Activated naive CD8-positive, alpha-beta T cell treated with anti-CD3 and anti-CD28 coated beads, Interleukin-2, amount 10 ng/mL, durations not matched to agents 7 days and 5 days (primary cell): ENCODE measurements at regions not wholly inside any gene's neighbourhood (a gene's known extent, or its start where the extent isn't known, plus 50 kb on each side); places are given as distances from the start of the nearest gene placed in this dataset.

ENCODE experiments used
- ATAC-seq: fragments of 150-1000 bp; cut with Tn5 transposase; one replicate; pipeline ENCODE4 v1.10.0; 2021; ENCODE audit warnings: low read depth, moderate library complexity
- POLR2A ChIA-PET: fragments of 350-600 bp; sonication (Branson Sonifier 250); formaldehyde crosslinking; loops from one replicate; lab custom pipeline; 2021; ENCODE audit warnings: antibody characterized with exemption; lab: Charles Lee
- DNase-seq: peaks from one replicate; pipeline ENCODE4 v3.0.0; 2021
- H3K27ac Mint-ChIP-seq: one replicate; pipeline ENCODE4 v1.8.0; 2022; ENCODE audit warnings: mild to moderate bottlenecking, mixed read lengths
- H3K27me3 Mint-ChIP-seq: one replicate; pipeline ENCODE4 v1.8.0; 2022; ENCODE audit warnings: mild to moderate bottlenecking, moderate library complexity, mixed read lengths
- H3K36me3 Mint-ChIP-seq: one replicate; pipeline ENCODE4 v1.8.0; 2021; ENCODE audit warnings: mild to moderate bottlenecking, mixed read lengths
- H3K4me1 Mint-ChIP-seq: one replicate; pipeline ENCODE4 v1.8.0; 2021; ENCODE audit warnings: mixed read lengths
- H3K4me3 Mint-ChIP-seq: one replicate; pipeline ENCODE4 v1.8.0; 2022; ENCODE audit warnings: mild to moderate bottlenecking, moderate library complexity, mixed read lengths
- H3K9me3 Mint-ChIP-seq: one replicate; pipeline ENCODE4 v1.8.0; 2021; ENCODE audit warnings: mixed read lengths

DNA sequence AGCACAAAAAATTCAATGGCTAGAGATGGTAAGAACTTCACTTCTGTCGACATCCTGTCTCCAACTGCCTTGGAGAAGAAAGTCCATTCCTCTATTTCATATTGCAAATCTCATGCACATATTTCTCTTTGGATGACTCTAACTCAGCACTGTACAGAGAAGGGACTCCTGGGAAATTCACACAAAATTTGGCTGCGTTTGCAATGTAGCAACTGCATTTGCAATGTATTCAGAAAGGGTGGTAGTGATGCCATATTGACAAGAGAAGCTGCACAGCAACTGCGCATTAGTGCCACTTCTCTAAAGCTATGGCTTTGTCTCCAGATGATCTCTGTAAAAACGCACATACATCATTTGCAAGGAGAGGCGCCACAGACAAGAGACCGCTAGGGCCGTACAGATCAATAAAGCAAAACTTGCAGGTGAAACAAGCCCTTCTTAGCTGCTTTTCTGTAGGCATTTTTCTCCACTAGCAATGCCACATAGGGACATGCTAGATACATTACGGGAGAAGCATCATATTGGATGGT lies 389.5 kb downstream of the TCERG1L start:
- Mint-ChIP-seq H3K27me3 (no peaks in the 10 kb centered on the region), H3K27ac (no peak overlapping the region), H3K9me3 (no peaks in the 10 kb centered on the region), H3K4me3 (no peak overlapping the region), H3K4me1 (no peaks in the 10 kb centered on the region), H3K36me3 (no peaks in the 10 kb centered on the region)
- POLR2A ChIA-PET = no interaction called here
- DNase-seq (no peak), ATAC-seq (no peak)

GRCh38 chr10:130923596-130923995 lies 387.9 kb downstream of the TCERG1L start:
- Mint-ChIP-seq H3K36me3 (no peaks in the 10 kb centered on the region), H3K4me3 (no peak overlapping the region), H3K27me3 (no peaks in the 10 kb centered on the region), H3K9me3 (no peaks in the 10 kb centered on the region), H3K27ac (no peak overlapping the region), H3K4me1 (no peaks in the 10 kb centered on the region)
- no peak for DNase-seq
- POLR2A ChIA-PET = no interaction called here
- no peak for ATAC-seq

GRCh38 chr10:130924138-130924819 lies 387.2 kb downstream of the TCERG1L start:
- ATAC-seq (no peak), DNase-seq (no peak)
- H3K4me1 Mint-ChIP-seq = no peaks in the 10 kb centered on the region
- no peak overlapping the region for H3K4me3 Mint-ChIP-seq
- H3K36me3 Mint-ChIP-seq = no peaks in the 10 kb centered on the region
- no peak overlapping the region for H3K27ac Mint-ChIP-seq
- POLR2A ChIA-PET = no interaction called here
- H3K9me3 Mint-ChIP-seq = no peaks in the 10 kb centered on the region
- H3K27me3 Mint-ChIP-seq = no peaks in the 10 kb centered on the region

DNA sequence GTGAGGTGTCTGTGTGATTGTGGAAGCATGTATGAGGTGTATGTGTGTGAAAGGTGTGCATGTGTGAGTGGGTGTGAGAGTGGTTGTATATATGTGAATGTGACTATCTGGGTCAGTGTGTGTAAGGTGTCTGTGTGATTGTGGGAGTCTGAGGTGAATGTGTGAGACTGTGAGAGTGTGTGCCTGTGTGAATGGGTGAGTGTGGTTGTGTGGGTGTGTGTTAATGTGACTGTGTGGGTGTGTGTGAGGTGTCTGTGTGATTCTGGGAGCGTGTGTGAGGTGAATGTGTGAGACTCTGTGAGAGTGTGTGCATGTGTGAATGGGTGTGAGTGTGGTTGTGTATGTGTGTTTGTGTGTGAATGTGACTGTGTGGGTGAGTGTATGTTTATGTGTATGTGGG lies 385.1 kb downstream of the TCERG1L start:
- no peaks in the 10 kb centered on the region for H3K9me3 Mint-ChIP-seq
- no peak overlapping the region for H3K4me3 Mint-ChIP-seq
- ATAC-seq = no peak
- POLR2A ChIA-PET = no interaction called here
- no peaks in the 10 kb centered on the region for H3K27me3 Mint-ChIP-seq
- no peaks in the 10 kb centered on the region for H3K36me3 Mint-ChIP-seq
- no peaks in the 10 kb centered on the region for H3K4me1 Mint-ChIP-seq
- no peak overlapping the region for H3K27ac Mint-ChIP-seq
- DNase-seq = no peak

GRCh38 chr10:130927157-130927556 lies 384.4 kb downstream of the TCERG1L start:
- DNase-seq = no peak
- Mint-ChIP-seq H3K9me3 (no peaks in the 10 kb centered on the region), H3K4me3 (no peak overlapping the region), H3K4me1 (no peaks in the 10 kb centered on the region), H3K27ac (no peak overlapping the region), H3K36me3 (no peaks in the 10 kb centered on the region), H3K27me3 (no peaks in the 10 kb centered on the region)
- no peak for ATAC-seq
- POLR2A ChIA-PET = no interaction called here

DNA sequence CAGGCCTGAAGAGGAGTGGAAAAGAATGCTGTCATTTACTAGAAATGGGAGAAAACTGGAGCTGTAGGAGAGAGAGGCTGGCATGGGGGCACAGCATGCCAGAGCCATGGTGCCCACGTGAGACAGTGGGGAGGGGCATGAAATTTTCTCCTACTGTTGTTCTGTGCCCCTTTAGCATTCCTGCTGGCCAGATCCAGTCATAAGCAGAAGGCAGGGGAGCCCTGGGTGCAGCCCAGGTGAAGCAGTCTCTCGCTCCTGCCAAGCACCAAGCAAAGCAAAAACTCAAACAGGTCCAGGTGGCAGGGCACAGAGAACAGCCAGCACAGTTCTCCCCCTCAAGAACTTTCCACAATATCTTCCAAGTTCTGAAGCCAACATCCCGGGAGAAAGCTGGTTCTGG lies 383.2 kb downstream of the TCERG1L start:
- H3K9me3 Mint-ChIP-seq = no peaks in the 10 kb centered on the region
- POLR2A ChIA-PET = no interaction called here
- no peaks in the 10 kb centered on the region for H3K36me3 Mint-ChIP-seq
- DNase-seq (no peak), ATAC-seq (no peak)
- H3K4me3 Mint-ChIP-seq = no peak overlapping the region
- H3K4me1 Mint-ChIP-seq = no peaks in the 10 kb centered on the region
- H3K27me3 Mint-ChIP-seq = no peaks in the 10 kb centered on the region
- no peak overlapping the region for H3K27ac Mint-ChIP-seq

GRCh38 chr10:130929422-130930325 lies 381.8 kb downstream of the TCERG1L start:
- Mint-ChIP-seq H3K4me3 (no peak overlapping the region), H3K27ac (no peak overlapping the region), H3K9me3 (no peaks in the 10 kb centered on the region), H3K27me3 (no peaks in the 10 kb centered on the region), H3K4me1 (no peaks in the 10 kb centered on the region), H3K36me3 (no peaks in the 10 kb centered on the region)
- ATAC-seq = no peak
- POLR2A ChIA-PET = no interaction called here
- no peak for DNase-seq

- H3K27ac Mint-ChIP-seq = no peak overlapping the region
- H3K4me3 Mint-ChIP-seq = no peak overlapping the region
- ATAC-seq = no peak
- H3K36me3 Mint-ChIP-seq = no peaks in the 10 kb centered on the region
- no peaks in the 10 kb centered on the region for H3K9me3 Mint-ChIP-seq
- H3K27me3 Mint-ChIP-seq = no peaks in the 10 kb centered on the region
- no peak for DNase-seq
- POLR2A ChIA-PET = no interaction called here
- H3K4me1 Mint-ChIP-seq = no peaks in the 10 kb centered on the region
These were observed 380.7 kb downstream of the TCERG1L start for GRCh38 chr10:130930821-130931220.

GRCh38 chr10:130931256-130931655 lies 380.3 kb downstream of the TCERG1L start:
- no peak overlapping the region for H3K4me3 Mint-ChIP-seq
- no peaks in the 10 kb centered on the region for H3K9me3 Mint-ChIP-seq
- H3K27me3 Mint-ChIP-seq = no peaks in the 10 kb centered on the region
- H3K27ac Mint-ChIP-seq = no peak overlapping the region
- H3K36me3 Mint-ChIP-seq = no peaks in the 10 kb centered on the region
- DNase-seq = no peak
- no peaks in the 10 kb centered on the region for H3K4me1 Mint-ChIP-seq
- POLR2A ChIA-PET = no interaction called here
- ATAC-seq = no peak

GRCh38 chr10:130932326-130933007 lies 379.1 kb downstream of the TCERG1L start:
- no peak overlapping the region for H3K4me3 Mint-ChIP-seq
- no peaks in the 10 kb centered on the region for H3K27me3 Mint-ChIP-seq
- no peak for ATAC-seq
- H3K27ac Mint-ChIP-seq = no peak overlapping the region
- H3K36me3 Mint-ChIP-seq = no peaks in the 10 kb centered on the region
- no peak for DNase-seq
- POLR2A ChIA-PET = no interaction called here
- H3K9me3 Mint-ChIP-seq = no peaks in the 10 kb centered on the region
- no peaks in the 10 kb centered on the region for H3K4me1 Mint-ChIP-seq

GRCh38 chr10:130933008-130933390 lies 378.5 kb downstream of the TCERG1L start:
- Mint-ChIP-seq H3K36me3 (no peaks in the 10 kb centered on the region), H3K27ac (no peak overlapping the region), H3K9me3 (no peaks in the 10 kb centered on the region), H3K27me3 (no peaks in the 10 kb centered on the region), H3K4me1 (no peaks in the 10 kb centered on the region), H3K4me3 (no peak overlapping the region)
- DNase-seq (no peak), ATAC-seq (no peak)
- POLR2A ChIA-PET = no interaction called here

DNA sequence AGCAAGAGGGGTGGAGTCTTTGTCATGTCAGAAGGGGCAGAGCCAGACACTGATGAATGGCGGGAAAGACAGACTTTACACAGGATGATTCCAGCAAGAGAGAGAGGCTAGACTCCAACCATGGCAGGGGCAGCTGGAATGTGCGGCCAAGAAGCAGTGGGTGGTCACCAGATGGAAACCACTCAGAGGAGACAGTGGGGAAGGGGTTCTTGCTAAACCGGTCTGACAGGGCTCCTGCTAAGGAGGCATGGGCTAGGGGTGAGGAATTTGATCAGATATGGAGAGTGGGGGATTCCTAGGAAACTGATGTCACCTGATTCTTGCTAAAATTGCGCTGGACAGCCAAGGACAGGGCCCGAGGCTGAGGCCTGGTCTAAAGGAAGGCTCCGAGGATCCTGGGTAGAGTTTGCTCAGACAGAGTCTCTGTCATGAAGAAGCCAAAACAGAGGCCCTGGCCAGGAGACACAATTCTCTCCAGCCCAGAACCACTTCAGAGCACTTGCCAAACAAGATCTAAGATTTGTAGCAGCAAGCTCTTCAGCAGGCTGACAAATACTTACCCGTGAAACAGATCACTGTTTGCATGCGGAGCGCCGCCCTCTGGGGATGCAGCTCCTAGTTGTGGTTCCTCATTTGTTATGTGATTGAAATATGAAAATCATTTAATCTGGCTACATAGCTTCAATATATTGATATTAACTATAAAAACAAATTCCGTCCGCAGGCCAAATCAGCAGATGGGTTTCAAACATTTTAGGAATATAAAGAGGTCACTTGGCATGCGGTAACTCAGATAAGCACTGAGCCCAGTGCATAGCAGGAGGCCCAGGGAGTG lies 377.0 kb downstream of the TCERG1L start:
- ATAC-seq (no peak), DNase-seq (no peak)
- H3K4me1 Mint-ChIP-seq = no peaks in the 10 kb centered on the region
- H3K27me3 Mint-ChIP-seq = no peaks in the 10 kb centered on the region
- H3K9me3 Mint-ChIP-seq = no peaks in the 10 kb centered on the region
- H3K4me3 Mint-ChIP-seq = no peak overlapping the region
- POLR2A ChIA-PET = no interaction called here
- no peaks in the 10 kb centered on the region for H3K36me3 Mint-ChIP-seq
- no peak overlapping the region for H3K27ac Mint-ChIP-seq

DNA sequence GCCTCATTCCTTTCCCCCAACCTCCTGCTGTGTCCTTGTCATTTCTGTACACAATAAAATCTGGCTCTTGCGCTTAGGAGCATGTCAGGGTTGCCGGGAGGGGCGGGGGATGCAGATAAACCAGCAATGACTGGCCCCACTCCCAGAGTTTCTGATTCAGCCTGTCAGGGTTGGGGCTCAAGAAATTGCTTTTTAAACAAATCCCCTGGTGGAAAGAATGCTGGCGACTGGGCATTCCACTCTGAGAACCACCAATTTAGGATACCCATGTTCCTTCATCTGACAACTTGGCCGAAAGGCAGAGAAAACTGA lies 376.4 kb downstream of the TCERG1L start:
- Mint-ChIP-seq H3K36me3 (no peaks in the 10 kb centered on the region), H3K4me1 (no peaks in the 10 kb centered on the region), H3K4me3 (no peak overlapping the region), H3K9me3 (no peaks in the 10 kb centered on the region), H3K27ac (no peak overlapping the region), H3K27me3 (no peaks in the 10 kb centered on the region)
- POLR2A ChIA-PET = no interaction called here
- DNase-seq (no peak), ATAC-seq (no peak)
